GM12878 (cell line): ENCODE measurements at regions not wholly inside any gene's neighbourhood (a gene's known extent, or its start where the extent isn't known, plus 50 kb on each side); places are given as distances from the start of the nearest gene placed in this dataset.

ENCODE experiments used
- ATAC-seq: fragments of 200-7000 bp; cut with Tn5 transposase; 3 replicates; pipeline ENCODE4 v1.9.1; 2020; ENCODE audit warnings: mild to moderate bottlenecking, moderate library complexity
- BruUV-seq: library from RNA; stranded (reverse); fragments of 400-500 nt; replicated peaks from 2 replicates; lab custom pipeline; 2021; lab: Mats Ljungman, UMichigan
- CTCF ChIA-PET: fragments of 300-600 bp; sonication (Branson Sonifier 250); formaldehyde crosslinking; extraction: SDS; loops from one replicate; lab custom pipeline; 2021; ENCODE audit warnings: inconsistent platforms; lab: Yijun Ruan, JAX
- POLR2A ChIA-PET: fragments of 350-600 bp; formaldehyde crosslinking; extraction: SDS; loops from one replicate; lab custom pipeline; 2021; ENCODE audit warnings: inconsistent platforms; lab: Charles Lee
- RAD21 ChIA-PET: fragments of 300-600 bp; sonication (Branson Sonifier 250); formaldehyde crosslinking; loops from one replicate; lab custom pipeline; 2023; ENCODE audit warnings: antibody characterized with exemption; ENCODE audit not compliant: unreplicated experiment; lab: Charles Lee
- SMC1A ChIA-PET: fragments of 300-600 bp; sonication (Branson Sonifier 250); formaldehyde crosslinking; loops from one replicate; lab custom pipeline; 2023; ENCODE audit not compliant: unreplicated experiment, uncharacterized antibody; lab: Charles Lee
- DNase-seq: peaks from one replicate; pipeline ENCODE4 v3.0.0-alpha.2; 2011; ENCODE audit warnings: low read depth, low spot score
- FAIRE-seq: peaks from 3 replicates; lab custom pipeline; 2011; peaks lifted over from hg19 to GRCh38; lab: Jason Lieb, UNC
- H2AFZ ChIP-seq: 2 replicates; pipeline ENCODE4 v1.6.0; 2011; ENCODE audit warnings: low read depth, low read length, control low read depth; ENCODE audit not compliant: control insufficient read depth
- H3K27ac ChIP-seq: 2 replicates; pipeline ENCODE4 v1.5.1; 2011; ENCODE audit warnings: control low read depth; ENCODE audit not compliant: control insufficient read depth, insufficient read depth
- H3K27me3 ChIP-seq, 2 experiments: replicated peaks in 1 of 2; 2 replicates each; pipeline versions ENCODE4 v1.6.0 to v1.6.1; 2011; ENCODE audit warnings: low read length in 1 of 2; ENCODE audit not compliant: control insufficient read depth in 2 of 2, insufficient read depth in 2 of 2
- H3K36me3 ChIP-seq, 2 experiments: 2 replicates each; pipeline ENCODE4 v1.5.1; 2011; ENCODE audit warnings: low read length in 1 of 2; ENCODE audit not compliant: control insufficient read depth in 2 of 2, insufficient read depth in 2 of 2
- H3K4me1 ChIP-seq: 2 replicates; pipeline ENCODE4 v1.6.1; 2011; ENCODE audit warnings: mild to moderate bottlenecking, low read length, moderate library complexity, mixed read lengths; ENCODE audit not compliant: control insufficient read depth, insufficient read depth
- H3K4me2 ChIP-seq: 2 replicates; pipeline ENCODE4 v1.6.0; 2011; ENCODE audit warnings: control low read depth; ENCODE audit not compliant: control insufficient read depth, insufficient read depth
- H3K4me3 ChIP-seq: fragments of 200-600 bp; sonication (generic); 2 replicates; pipeline ENCODE4 v1.5.1; 2016
- H3K79me2 ChIP-seq: 2 replicates; pipeline ENCODE4 v1.6.0; 2011; ENCODE audit warnings: low read length; ENCODE audit not compliant: control insufficient read depth, insufficient read depth
- H3K9ac ChIP-seq: 2 replicates; pipeline ENCODE4 v1.8.0; 2011; ENCODE audit warnings: low read length, control low read depth, mixed read lengths; ENCODE audit not compliant: control insufficient read depth, insufficient read depth
- H3K9me3 ChIP-seq: replicated peaks from 3 replicates; pipeline ENCODE4 v1.5.1; 2011; ENCODE audit warnings: mild to moderate bottlenecking, low read length; ENCODE audit not compliant: control insufficient read depth, insufficient read depth
- H4K20me1 ChIP-seq: 2 replicates; pipeline ENCODE4 v1.6.0; 2011; ENCODE audit not compliant: control insufficient read depth, insufficient read depth
- ATF7 ChIP-seq: fragments of 450-650 bp; IDR thresholded peaks from 2 replicates; pipeline ENCODE4 v1.6.1; 2016; ENCODE audit warnings: low read depth, mild to moderate bottlenecking
- BRCA1 ChIP-seq: IDR thresholded peaks from 2 replicates; pipeline ENCODE4 v1.6.1; 2011; ENCODE audit warnings: low read depth, low read length, improper control_type of control experiment
- CEBPB ChIP-seq, 2 experiments: fragments of 150-350 bp in 1 of 2; IDR thresholded peaks; 2 replicates each; pipeline ENCODE4 v1.6.1; 2012 to 2014; ENCODE audit warnings: low read depth in 2 of 2, low read length in 2 of 2, borderline replicate concordance in 1 of 2, inconsistent platforms in 1 of 2
- CREB1 ChIP-seq: IDR thresholded peaks from 2 replicates; pipeline ENCODE4 v1.6.1; 2012; ENCODE audit warnings: low read depth, mild to moderate bottlenecking, inconsistent platforms
- EGR1 ChIP-seq, 2 experiments: IDR thresholded peaks; 1 replicate in 1 of 2; 2 replicates in 1 of 2; pipeline ENCODE4 v1.6.1; 2011 to 2012; ENCODE audit warnings: low read depth in 2 of 2, low read length in 2 of 2, borderline replicate concordance in 1 of 2, mild to moderate bottlenecking in 1 of 2, moderate library complexity in 1 of 2
- EP300 ChIP-seq, 2 experiments: fragments of 150-350 bp in 1 of 2; IDR thresholded peaks; 2 replicates each; pipeline ENCODE4 v1.6.1; 2011 to 2012; ENCODE audit warnings: low read depth in 2 of 2, low read length in 2 of 2, borderline replicate concordance in 1 of 2, improper control_type of control experiment in 1 of 2, inconsistent platforms in 1 of 2; ENCODE audit not compliant: control insufficient read depth in 1 of 2
- ETV6 ChIP-seq, 2 experiments: fragments of 450-650 bp in 1 of 2; IDR thresholded peaks in 1 of 2; conservative IDR thresholded peaks in 1 of 2; 2 replicates each; pipeline ENCODE4 v1.6.1; 2014; ENCODE audit warnings: antibody characterized with exemption in 1 of 2, borderline replicate concordance in 1 of 2, low read depth in 1 of 2, mild to moderate bottlenecking in 1 of 2, moderate library complexity in 1 of 2
- HDAC6 ChIP-seq: fragments of 200-600 bp; sonication (generic); IDR thresholded peaks from one replicate; pipeline ENCODE4 v1.8.0; 2017; ENCODE audit warnings: antibody characterized with exemption; ENCODE audit not compliant: unreplicated experiment
- MEF2A ChIP-seq: IDR thresholded peaks from 2 replicates; pipeline ENCODE4 v1.6.1; 2011; ENCODE audit warnings: low read depth, mild to moderate bottlenecking, low read length, moderate library complexity; ENCODE audit not compliant: insufficient read depth
- NFIC ChIP-seq: IDR thresholded peaks from 2 replicates; pipeline ENCODE4 v1.6.1; 2012; ENCODE audit warnings: low read depth, mild to moderate bottlenecking, inconsistent platforms, low read length, moderate library complexity
- NFYB ChIP-seq: IDR thresholded peaks from 2 replicates; pipeline ENCODE4 v1.6.1; 2011; ENCODE audit warnings: low read depth, mild to moderate bottlenecking, low read length, improper control_type of control experiment, moderate library complexity; ENCODE audit not compliant: insufficient read depth
- PAX5 ChIP-seq: IDR thresholded peaks from 2 replicates; pipeline ENCODE4 v1.6.1; 2011; ENCODE audit warnings: low read depth, low read length, borderline replicate concordance
- RELA ChIP-seq: fragments of 450-650 bp; IDR thresholded peaks from 2 replicates; pipeline ENCODE4 v1.8.0; 2014; ENCODE audit warnings: borderline replicate concordance; ENCODE audit not compliant: partially characterized antibody
- SMC3 ChIP-seq: IDR thresholded peaks from 2 replicates; pipeline ENCODE4 v1.6.1; 2011; ENCODE audit warnings: low read length, improper control_type of control experiment, borderline replicate concordance
- SRF ChIP-seq, 2 experiments: IDR thresholded peaks; 2 replicates each; pipeline ENCODE4 v1.6.1; 2011; ENCODE audit warnings: low read depth in 2 of 2, low read length in 2 of 2, mild to moderate bottlenecking in 1 of 2, moderate library complexity in 1 of 2
- YBX1 ChIP-seq: fragments of 450-650 bp; IDR thresholded peaks from 2 replicates; pipeline ENCODE4 v1.6.1; 2016; ENCODE audit warnings: antibody characterized with exemption
- ZBTB40 ChIP-seq: fragments of 450-650 bp; IDR thresholded peaks from 2 replicates; pipeline ENCODE4 v1.6.1; 2016; ENCODE audit warnings: mild to moderate bottlenecking, moderate library complexity, borderline replicate concordance
- ZSCAN29 ChIP-seq: fragments of 450-650 bp; IDR thresholded peaks from 2 replicates; pipeline ENCODE4 v1.6.1; 2017; ENCODE audit warnings: mild to moderate bottlenecking, moderate library complexity
- WGBS: methylation state at CpG from one replicate; pipeline ENCODE4 v1.1.6; 2016; ENCODE audit warnings: low lambda C conversion rate; ENCODE audit not compliant: insufficient replicate concordance, insufficient coverage; ENCODE audit errors: missing lambda C conversion rate; 5-methylcytosine and 5-hydroxymethylcytosine counted together
- in situ Hi-C: fragments of 300-500 bp; cut with MboI; formaldehyde crosslinking; loops from 9 replicates; pipeline ENCODE4 v1.14.3; 2018; ENCODE audit warnings: mixed read lengths
- intact Hi-C: fragments of 100-400 bp; cut with micrococcal nuclease; formaldehyde crosslinking; loops from one replicate; pipeline ENCODE4 v1.14.2; 2022; ENCODE audit not compliant: unreplicated experiment
- TF ChIP-seq, protein P1 (sequence below): fragments of 450-650 bp; IDR thresholded peaks from 2 replicates; pipeline ENCODE4 v1.6.1; 2017; ENCODE audit warnings: mild to moderate bottlenecking, low read depth, inconsistent platforms; ENCODE audit not compliant: poor library complexity, severe bottlenecking

GRCh38 chr3:176579711-176580185 is 617.5 kb downstream of the TBL1XR1 start:
- FAIRE-seq, result no peak
- ChIA-PET RAD21 (no interaction called here), POLR2A (no interaction called here), SMC1A (no interaction called here), CTCF (no interaction called here)
- Histone ChIP-seq H3K27me3 (no peaks in the 10 kb centered on the region), H3K9ac (no peak overlapping the region), H3K4me3 (no peak overlapping the region), H4K20me1 (no peaks in the 10 kb centered on the region), H3K9me3 (no peaks in the 10 kb centered on the region), H3K36me3 (no peaks in the 10 kb centered on the region), H3K79me2 (no peaks in the 10 kb centered on the region), H3K4me2 (no peak overlapping the region), H3K4me1 (no peaks in the 10 kb centered on the region), H2AFZ (no peak overlapping the region), H3K27ac (no peak overlapping the region)
- 26% methylated on average over 2 of the region's 2 CpGs for WGBS
- in situ Hi-C loops (no loop called here), intact Hi-C loops (no loop called here)
- TF ChIP-seq NFIC (no peak), NFYB (no peak), ATF7 (no peak), RELA (no peak), CEBPB (IDR thresholded peaks at IDR 0.05; ENCODE audit: borderline replicate concordance in 1 of 2, low read depth in 2 of 2, low read length in 2 of 2) (no peak), PAX5 (no peak), SRF (IDR thresholded peaks at IDR 0.05; ENCODE audit: low read depth in 2 of 2, low read length in 2 of 2) (no peak), BRCA1 (no peak), MEF2A (no peak), EGR1 (IDR thresholded peaks at IDR 0.05; ENCODE audit: borderline replicate concordance in 1 of 2, low read depth in 2 of 2, low read length in 2 of 2) (no peak), CREB1 (no peak), EP300 (IDR thresholded peaks at IDR 0.05; ENCODE audit: borderline replicate concordance in 1 of 2, control insufficient read depth in 1 of 2, low read depth in 2 of 2, low read length in 2 of 2) (no peak), ETV6 (conservative IDR thresholded peaks at IDR 0.05 in 1 of 2, IDR thresholded peaks at IDR 0.05 in 1 of 2; ENCODE audit: borderline replicate concordance in 1 of 2, low read depth in 1 of 2) (no peak), HDAC6 (no peak), ZBTB40 (no peak), ZSCAN29 (no peak), YBX1 (no peak), SMC3 (no peak)
- TF ChIP-seq, protein P1, sequence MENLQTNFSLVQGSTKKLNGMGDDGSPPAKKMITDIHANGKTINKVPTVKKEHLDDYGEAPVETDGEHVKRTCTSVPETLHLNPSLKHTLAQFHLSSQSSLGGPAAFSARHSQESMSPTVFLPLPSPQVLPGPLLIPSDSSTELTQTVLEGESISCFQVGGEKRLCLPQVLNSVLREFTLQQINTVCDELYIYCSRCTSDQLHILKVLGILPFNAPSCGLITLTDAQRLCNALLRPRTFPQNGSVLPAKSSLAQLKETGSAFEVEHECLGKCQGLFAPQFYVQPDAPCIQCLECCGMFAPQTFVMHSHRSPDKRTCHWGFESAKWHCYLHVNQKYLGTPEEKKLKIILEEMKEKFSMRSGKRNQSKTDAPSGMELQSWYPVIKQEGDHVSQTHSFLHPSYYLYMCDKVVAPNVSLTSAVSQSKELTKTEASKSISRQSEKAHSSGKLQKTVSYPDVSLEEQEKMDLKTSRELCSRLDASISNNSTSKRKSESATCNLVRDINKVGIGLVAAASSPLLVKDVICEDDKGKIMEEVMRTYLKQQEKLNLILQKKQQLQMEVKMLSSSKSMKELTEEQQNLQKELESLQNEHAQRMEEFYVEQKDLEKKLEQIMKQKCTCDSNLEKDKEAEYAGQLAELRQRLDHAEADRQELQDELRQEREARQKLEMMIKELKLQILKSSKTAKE, result no peak
- no TSS peak for BruUV-seq
- peak; percentile 81 for ATAC-seq
- no peak for DNase-seq
